ENCODE measurements at regions not wholly inside any gene's neighbourhood (a gene's known extent, or its start where the extent isn't known, plus 50 kb on each side); places are given as distances from the start of the nearest gene placed in this dataset.
A peak's percentile ranks its signal among the peaks of the same experiment; 100 is the strongest.

- no peak for DNase-seq (ENCODE audit: low read depth in 2 of 2)
Observed at GRCh38 chr12:107441665-107442300, 243.8 kb upstream of the PWP1 start.

DNA sequence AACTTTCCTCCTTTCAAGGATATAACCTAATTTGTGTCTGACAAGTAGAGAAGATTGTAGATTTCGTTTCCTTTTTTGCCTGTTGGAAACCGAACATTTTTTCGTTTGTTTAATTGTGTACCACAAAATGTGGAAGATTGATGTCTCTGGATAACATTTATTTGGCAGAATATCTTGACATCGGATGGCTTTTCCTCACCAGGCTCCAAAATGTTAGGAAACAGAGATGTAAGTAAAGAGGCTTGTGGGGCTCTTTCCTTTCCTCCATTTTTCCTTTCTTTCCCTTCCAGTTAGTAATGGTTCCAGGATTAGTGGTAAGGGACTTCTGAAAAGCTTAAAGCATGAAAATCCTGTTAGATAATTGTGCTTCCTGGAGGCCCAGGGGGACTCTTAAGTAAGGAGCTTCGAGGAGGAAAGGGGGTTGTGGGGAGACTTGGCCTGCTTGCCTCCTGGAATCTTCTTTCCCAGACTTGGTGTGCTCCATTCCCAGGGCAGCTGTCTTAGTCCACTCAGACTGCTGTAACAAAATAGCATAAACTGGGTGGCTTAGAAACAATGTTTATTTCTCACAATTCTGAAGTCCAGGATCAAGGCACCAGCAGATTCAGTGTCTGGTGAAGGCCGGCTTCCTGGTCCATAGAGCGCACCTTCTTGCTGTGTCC, 243.1 kb upstream of the PWP1 start:
- no peak for DNase-seq (ENCODE audit: low read depth in 2 of 2)

GRCh38 chr12:107443320-107444090, 242.1 kb upstream of the PWP1 start:
- DNase-seq (ENCODE audit: low read depth in 2 of 2): no peak

GRCh38 chr12:107444771-107445170, 240.8 kb upstream of the PWP1 start:
- no peak for DNase-seq (ENCODE audit: low read depth in 2 of 2)

GRCh38 chr12:107446476-107446875, 239.1 kb upstream of the PWP1 start:
- DNase-seq (ENCODE audit: low read depth in 2 of 2): no peak

- no peak for DNase-seq (ENCODE audit: low read depth in 2 of 2)
Observed at GRCh38 chr12:107447336-107447735, 238.3 kb upstream of the PWP1 start.

GRCh38 chr12:107448198-107448597, 237.4 kb upstream of the PWP1 start:
- no peak for DNase-seq (ENCODE audit: low read depth in 2 of 2)

GRCh38 chr12:107449891-107450290, 235.7 kb upstream of the PWP1 start:
- no peak for DNase-seq (ENCODE audit: low read depth in 2 of 2)

- DNase-seq (ENCODE audit: low read depth in 2 of 2): no peak
Observed at GRCh38 chr12:107450541-107450940, 235.1 kb upstream of the PWP1 start.

GRCh38 chr12:107451246-107451645, 234.4 kb upstream of the PWP1 start:
- DNase-seq (ENCODE audit: low read depth in 2 of 2): no peak

- DNase-seq (ENCODE audit: low read depth in 2 of 2): no peak
Observed at GRCh38 chr12:107454109-107454830, 231.3 kb upstream of the PWP1 start.

- DNase-seq (ENCODE audit: low read depth in 2 of 2): no peak
Observed at GRCh38 chr12:107457362-107457935, 228.2 kb upstream of the PWP1 start.

DNA sequence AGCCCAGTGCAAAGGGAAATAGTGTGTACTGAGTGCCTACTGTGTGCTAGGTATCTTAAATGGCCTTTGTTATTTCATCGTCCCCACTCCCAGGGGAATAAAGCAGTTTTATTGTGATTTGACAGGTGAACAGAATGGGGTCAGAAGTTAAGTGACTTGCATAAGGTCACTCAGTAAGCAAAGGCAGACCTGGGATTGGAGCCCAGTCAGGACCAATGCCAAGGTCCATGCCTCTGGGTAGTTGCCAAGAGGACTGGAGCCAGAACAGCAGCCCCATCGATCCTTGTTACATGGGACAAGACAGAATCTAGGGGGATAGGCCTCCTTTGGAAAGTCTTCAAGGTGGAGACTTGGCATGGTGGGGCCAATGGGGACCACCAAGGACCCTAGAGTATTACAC, 227.4 kb upstream of the PWP1 start:
- DNase-seq (ENCODE audit: low read depth in 2 of 2): no peak

GRCh38 chr12:107458990-107459389, 226.6 kb upstream of the PWP1 start:
- no peak for DNase-seq (ENCODE audit: low read depth in 2 of 2)

- DNase-seq (ENCODE audit: low read depth in 2 of 2): no peak
Observed at GRCh38 chr12:107459641-107460040, 226.0 kb upstream of the PWP1 start.

GRCh38 chr12:107461222-107461975, 224.2 kb upstream of the PWP1 start:
- DNase-seq (ENCODE audit: low read depth in 2 of 2): peak; percentile 35 to 40

- no peak for DNase-seq (ENCODE audit: low read depth in 2 of 2)
Observed at GRCh38 chr12:107462428-107463332, 222.9 kb upstream of the PWP1 start.

GRCh38 chr12:107464644-107465043, 221.0 kb upstream of the PWP1 start:
- DNase-seq (ENCODE audit: low read depth in 2 of 2): no peak

DNA sequence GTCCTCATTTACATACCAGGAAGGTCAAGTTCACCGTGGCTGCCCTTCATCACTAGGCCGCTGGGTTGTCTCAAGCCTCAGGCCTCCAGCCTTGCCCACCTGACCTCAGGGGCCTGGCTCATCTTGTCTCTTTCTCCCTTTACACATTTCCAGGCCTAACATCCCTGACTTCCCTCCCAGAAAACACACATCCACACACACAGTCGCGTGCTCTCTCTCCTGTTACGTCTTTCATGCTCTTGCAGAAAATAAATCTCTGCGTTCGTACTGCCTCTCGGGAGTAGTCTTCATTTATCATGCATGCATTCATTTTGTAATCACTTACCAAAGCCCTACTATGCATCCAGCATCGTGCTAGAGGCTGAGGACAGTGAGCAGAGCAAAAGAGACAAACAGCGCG, 220.0 kb upstream of the PWP1 start:
- DNase-seq (ENCODE audit: low read depth in 2 of 2): no peak

- no peak for DNase-seq (ENCODE audit: low read depth in 2 of 2)
Observed at GRCh38 chr12:107467716-107468115, 217.9 kb upstream of the PWP1 start.

Data from fibroblast of skin of left biceps (primary cell).